HG03280 (cell line): ENCODE measurements at regions not wholly inside any gene's neighbourhood (a gene's known extent, or its start where the extent isn't known, plus 50 kb on each side); places are given as distances from the start of the nearest gene placed in this dataset.
"Not testable (repeated sequence)": the region's sequence is repeated elsewhere in the genome, so short reads cannot be mapped to it uniquely, and the experiment has no call there.

Experiments used
- ATAC-seq: cut with Tn5 transposase; IDR thresholded peaks from one replicate; pipeline ENCODE4 v1.9.1; 2021; ENCODE audit warnings: mild to moderate bottlenecking, moderate library complexity; ENCODE audit not compliant: unreplicated experiment

DNA sequence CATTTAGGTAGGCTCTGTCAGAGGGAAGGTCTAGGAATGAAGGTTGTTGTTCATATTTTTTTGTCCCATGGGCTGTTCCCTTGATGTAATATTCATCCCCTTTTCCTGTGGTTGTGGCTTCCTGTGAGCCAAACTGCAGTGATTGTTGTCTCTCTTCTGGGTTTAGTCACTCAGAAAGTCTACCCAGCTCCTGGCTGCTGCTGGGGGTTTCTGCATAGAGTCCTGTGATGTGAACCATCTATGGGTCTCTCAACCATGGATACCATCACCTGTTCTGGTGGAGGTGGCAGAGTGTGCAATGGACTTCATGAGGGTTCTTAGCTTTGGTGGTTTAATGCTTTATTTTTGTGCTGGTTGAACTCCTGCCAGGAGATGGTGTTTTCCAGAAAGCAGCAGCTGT, 122.8 kb downstream of the ZC4H2 start:
- ATAC-seq, result no peak

DNA sequence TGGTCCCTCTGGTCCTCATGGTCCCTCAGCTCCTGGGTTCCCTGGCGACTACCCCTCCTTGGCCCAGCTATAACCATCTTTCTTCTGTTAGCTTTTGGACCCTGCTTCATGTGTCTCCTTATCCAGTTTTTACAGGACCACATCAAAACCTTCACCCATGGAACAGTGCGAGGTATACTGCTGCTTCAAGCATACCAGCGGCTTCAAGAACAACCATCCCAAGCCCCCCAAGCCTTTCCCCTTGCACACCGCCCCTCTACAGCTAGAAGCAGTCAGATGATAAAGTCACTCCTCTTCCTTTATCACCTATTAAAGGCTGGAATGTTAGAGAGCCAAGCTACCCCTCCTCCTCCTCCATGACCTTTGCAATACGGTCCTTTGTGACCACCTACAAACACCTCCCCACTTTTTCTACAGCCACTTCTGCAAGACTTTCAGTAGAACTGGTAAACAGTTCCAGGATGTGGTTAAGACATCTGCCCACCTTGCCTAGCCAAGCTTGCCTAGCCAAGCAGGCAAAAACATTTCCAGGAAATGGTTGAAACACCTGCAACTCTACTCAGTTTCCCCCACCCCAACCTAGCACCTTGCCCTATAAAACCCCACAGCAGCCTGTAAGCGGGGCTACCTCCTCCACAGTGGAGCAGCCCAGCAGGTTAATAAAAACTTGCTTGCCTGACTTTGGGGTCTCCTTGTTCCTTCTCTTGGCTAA, 125.7 kb downstream of the ZC4H2 start:
- ATAC-seq, result no peak

DNA sequence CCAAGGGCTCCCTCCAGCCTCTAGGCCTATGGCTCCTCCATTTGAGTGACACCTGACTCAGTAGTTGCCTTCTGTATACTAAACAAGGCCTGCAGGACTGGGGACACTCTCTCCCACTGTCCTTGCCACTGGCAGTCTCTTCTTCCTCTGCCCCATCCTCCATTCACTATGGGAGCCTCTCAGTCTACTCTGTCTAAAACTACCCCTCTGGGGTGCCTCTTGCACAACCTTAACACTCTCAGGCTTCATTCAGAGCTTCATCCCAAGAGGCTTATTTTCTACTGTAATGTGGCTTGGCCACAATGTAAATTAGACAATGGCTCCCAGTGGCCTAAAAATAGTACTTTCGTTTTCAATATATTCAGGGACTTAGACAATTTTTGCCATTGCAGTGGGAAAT, 133.0 kb downstream of the ZC4H2 start:
- no peak for ATAC-seq

DNA sequence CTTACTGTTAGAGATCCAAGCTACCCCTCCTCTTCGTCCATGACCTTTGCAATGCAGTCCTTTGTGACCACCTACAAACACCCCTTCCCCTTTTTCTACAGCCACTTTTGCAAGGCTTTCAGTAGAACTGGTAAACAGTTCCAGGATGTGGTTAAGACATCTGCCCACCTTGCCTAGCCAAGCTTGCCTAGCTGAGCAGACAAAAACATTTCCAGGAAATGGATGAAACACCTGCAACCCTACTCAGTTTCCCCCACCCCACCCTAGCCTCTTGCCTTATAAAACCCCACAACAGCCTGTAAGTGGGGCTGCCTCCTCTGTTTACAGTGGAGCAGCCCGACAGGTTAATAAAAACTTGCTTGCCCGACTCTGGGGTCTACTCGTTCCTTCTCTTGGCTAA, 133.8 kb downstream of the ZC4H2 start:
- peak; percentile 48 for ATAC-seq

DNA sequence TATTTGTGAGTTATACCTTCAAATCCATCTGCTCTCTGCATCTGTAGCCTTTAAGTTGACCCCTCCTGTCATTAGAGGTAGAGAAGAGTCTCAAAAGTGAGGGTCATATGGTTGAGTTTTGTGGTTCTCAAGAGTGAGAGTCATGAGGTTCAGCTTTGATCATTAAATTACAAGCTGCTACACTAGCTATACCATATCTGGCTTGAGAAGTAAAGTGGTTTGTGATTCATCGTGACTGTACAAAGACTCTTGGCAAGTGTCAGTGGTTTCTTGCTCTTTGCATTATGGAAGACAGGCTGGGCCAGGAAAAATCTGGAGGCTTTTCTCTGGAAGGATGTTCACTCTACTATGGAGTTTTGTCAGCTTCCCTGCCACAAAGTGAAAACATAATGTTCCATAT, 170.6 kb downstream of the ZC4H2 start:
- ATAC-seq, result no peak

DNA sequence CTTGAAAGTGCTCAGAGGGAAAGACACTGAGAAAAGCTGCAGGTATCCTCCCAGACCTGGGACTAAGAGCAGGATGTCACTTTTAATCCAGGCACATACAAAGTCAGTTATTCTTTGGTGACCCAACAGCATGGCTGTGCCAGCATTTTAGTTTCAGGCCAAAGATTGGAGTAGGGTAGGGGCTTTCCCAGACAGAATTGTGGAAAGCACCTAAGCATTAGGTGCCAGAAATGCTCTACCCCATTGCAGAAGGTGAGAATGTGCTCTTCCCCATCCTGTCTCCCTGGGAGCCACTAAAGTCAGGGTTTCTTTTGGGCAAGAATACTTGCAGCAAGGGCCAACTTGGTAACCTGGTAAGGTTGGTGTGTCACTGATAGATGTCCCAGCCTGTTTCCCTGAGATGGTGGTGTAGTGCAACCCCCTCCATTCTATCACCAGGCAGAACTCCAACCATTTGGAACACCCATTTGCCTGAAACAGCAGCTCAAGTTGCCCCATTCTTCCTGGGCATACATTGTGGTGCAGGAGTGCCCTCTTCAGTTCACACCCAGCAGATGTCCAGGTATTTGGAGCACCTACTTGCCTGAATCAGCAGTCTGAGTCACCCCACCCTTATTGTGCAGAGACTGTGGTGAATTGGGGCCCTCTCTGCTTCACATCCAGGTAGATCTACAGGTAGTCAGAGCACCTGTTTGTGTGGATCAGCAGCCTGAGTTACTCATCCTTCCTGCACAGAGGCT, 183.5 kb downstream of the ZC4H2 start:
- no peak for ATAC-seq

DNA sequence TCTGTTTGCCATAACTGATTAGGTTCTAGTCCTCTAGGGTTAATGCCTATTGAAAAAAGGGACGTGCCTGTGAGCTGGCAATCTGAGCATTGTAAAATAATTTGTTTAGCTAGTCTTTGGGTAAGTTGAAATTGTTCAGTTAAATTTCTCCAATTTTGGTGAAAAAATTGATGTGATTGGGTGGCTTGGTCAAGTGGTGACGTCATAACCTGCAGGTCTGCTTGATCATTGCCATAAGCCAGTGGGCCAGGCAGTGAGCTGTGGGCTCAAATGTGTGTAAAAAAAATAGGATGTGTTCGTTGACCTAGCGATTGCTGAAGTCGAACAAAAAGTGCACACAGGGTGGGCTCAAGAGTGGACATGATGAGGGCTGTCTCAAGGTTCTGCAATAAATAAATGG, 193.3 kb downstream of the ZC4H2 start:
- no peak for ATAC-seq

DNA sequence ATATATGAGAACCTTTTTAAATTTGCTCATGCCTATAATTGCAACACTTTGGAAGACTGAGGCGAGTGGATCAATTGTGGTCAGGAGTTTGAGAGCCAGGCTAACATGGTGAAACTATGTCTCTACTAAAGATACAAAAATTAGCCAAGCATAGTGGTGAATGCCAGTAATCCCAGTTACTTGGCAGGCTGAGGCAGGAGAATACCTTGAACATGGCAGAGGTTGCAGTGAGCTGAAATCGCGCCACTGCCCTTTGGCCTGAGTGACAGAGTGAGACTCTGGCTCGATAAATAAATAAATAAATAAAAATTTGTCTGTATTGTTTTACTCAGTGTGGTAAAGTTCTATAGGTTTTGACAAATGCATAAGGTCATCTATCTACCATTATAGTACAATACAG, 218.2 kb downstream of the ZC4H2 start:
- ATAC-seq, result no peak

DNA sequence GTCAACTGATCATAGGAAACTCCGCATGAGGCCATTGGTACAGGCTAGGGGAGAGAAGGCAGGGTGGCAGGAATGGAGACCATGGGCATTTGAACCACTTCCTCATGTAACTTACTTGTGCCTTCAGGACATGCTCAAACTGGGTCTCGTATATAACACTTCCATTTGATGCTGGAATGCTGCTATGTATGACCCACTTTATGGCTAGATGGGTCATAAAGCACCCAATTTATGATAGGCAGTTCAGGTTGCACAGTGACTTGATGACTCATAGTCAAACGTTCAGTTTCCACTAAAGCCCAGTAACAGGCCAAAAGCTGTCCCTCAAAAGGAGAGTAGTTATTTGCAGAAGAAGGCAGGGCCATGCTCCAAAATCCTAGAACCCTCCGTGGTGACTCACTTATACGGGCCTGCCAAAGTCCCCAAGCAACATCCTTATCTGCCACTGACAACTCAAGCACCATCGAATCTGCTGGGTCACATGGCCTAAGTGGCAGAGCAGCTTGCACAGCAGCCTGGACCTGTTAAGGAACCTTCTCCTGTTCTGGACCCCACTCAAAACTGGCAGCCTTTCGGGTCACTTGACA, 236.4 kb downstream of the ZC4H2 start:
- ATAC-seq, result no peak

DNA sequence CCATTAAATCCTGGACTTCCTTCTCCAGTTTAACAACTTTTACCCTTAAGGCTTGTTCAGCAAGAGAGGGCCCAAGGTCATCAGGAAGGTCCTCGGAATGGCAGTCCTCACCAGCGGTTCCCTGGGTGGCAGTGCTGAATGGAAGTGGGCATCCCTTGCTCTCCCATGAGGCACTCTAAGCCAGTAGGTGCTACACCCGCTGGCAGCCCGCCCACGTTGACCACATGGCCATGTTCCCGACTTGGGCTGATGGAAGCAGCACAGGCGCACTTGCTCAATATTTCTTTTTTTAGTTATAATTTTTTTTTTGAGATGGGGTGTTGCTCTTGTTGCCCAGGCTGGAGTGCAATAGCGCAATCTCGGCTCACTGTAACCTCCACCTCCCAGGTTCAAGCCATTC, 277.9 kb downstream of the ZC4H2 start:
- no peak for ATAC-seq

DNA sequence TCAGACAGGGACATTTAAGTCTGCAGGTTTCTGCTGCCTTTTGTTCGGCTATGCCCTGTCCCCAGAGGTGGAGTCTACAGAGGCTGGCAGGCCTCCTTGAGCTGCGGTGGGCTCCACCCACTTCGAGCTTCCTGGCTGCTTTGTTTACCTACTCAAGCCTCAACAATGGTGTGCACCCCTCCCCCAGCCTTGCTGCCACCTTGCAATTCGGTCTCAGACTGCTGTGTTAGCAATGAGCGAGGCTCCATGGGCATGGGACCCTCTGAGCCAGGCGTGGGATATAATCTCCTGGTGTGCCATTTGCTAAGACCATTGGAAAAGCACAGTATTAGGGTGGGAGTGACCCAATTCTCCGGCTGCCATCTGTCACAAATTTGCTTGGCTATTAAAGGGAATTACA, 280.9 kb downstream of the ZC4H2 start:
- ATAC-seq, result not testable (repeated sequence)

DNA sequence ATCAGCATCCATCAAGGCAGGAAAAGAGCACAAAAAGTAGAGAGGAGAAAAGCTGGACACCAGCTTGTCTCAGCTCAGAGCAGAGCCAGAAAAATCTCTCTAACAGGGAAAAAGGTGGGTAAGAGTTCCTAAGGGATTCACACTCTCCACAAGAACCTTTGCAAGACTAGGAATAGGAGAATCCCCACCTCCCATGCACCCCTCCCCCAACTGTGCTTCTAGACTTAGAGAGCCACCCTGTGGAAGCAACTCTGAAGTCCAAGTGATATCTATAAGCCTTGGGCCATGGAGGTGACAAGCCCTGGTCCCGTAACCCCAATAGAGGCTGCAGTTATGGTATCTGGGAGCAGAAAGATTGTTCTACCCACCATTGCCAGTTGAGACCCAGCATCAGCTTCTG, 267.6 kb upstream of the MTMR8 start:
- no peak for ATAC-seq

DNA sequence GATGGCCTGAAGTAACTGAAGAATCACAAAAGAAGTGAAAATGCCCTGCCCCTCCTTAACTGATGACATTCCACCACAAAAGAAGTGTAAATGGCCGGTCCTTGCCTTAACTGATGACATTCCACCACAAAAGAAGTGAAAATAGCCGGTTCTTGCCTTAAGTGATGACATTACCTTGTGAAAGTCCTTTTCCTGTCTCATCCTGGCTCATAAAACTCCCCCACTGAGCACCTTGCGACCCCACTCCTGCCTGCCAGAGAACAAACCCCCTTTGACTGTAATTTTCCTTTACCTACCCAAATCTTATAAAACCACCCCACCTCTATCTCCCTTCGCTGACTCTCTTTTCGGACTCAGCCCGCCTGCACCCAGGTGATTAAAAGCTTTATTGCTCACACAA, 262.0 kb upstream of the MTMR8 start:
- ATAC-seq, result not testable (repeated sequence)

DNA sequence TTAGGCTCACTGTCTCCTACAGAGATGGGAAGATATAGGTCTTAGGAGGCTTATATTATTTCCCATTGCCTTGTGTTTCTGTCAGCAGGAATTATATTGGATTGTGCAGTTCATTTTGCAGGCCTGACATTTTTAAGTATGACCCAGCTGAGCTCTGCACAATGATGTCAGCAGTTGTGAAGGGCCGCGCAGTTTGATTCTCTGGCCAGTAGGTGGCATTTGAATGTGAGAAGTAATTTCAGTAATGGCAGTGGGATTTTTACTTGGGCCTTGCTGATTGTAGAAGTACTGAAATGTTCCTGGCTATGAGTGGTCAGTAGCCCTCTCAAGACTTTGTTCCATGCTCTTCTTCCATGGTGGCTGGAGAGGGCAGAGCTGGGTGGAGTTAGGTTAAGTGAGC, 247.2 kb upstream of the MTMR8 start:
- ATAC-seq, result no peak
